ENCODE measurements at regions not wholly inside any gene's neighbourhood (a gene's known extent, or its start where the extent isn't known, plus 50 kb on each side); places are given as distances from the start of the nearest gene placed in this dataset.

GRCh38 chr4:104752337-104752736 is 257.6 kb upstream of the CXXC4 start:
- no peaks in the 10 kb centered on the region for H3K4me1 ChIP-seq (ENCODE audit: control insufficient read depth, insufficient read depth, low read length)
- POLR2A ChIA-PET: no interaction called here
- TF ChIP-seq ZNF350 (tag by site-specific recombination; IDR thresholded peaks at IDR 0.05) (no peak), KLF8 (tag by site-specific recombination; IDR thresholded peaks at IDR 0.05) (no peak), ZNF621 (tag by site-specific recombination; IDR thresholded peaks at IDR 0.05) (no peak), ZNF561 (tag by site-specific recombination; IDR thresholded peaks at IDR 0.05; ENCODE audit: borderline replicate concordance) (no peak), ZNF26 (tag by site-specific recombination; IDR thresholded peaks at IDR 0.05) (no peak), HOXA7 (CRISPR knock-in tag; IDR thresholded peaks at IDR 0.05; ENCODE audit: borderline replicate concordance) (no peak), PRDM2 (tag by site-specific recombination; IDR thresholded peaks at IDR 0.05; ENCODE audit: borderline replicate concordance) (no peak), ZNF248 (tag by site-specific recombination; IDR thresholded peaks at IDR 0.05) (no peak), ZBTB17 (tag by site-specific recombination; IDR thresholded peaks at IDR 0.05) (no peak), MEIS1 (CRISPR knock-in tag; IDR thresholded peaks at IDR 0.05; ENCODE audit: borderline replicate concordance) (no peak), ZNF529 (tag by site-specific recombination; IDR thresholded peaks at IDR 0.05; ENCODE audit: insufficient replicate concordance) (no peak), ZSCAN16 (tag by site-specific recombination; IDR thresholded peaks at IDR 0.05) (no peak), KLF7 (tag by site-specific recombination; IDR thresholded peaks at IDR 0.05; ENCODE audit: borderline replicate concordance) (no peak), GFI1B (tag by site-specific recombination; IDR thresholded peaks at IDR 0.05) (no peak), ZNF211 (tag by site-specific recombination; IDR thresholded peaks at IDR 0.05; ENCODE audit: low read depth) (no peak), ZNF426 (tag by site-specific recombination; IDR thresholded peaks at IDR 0.05) (no peak), ZNF292 (tag by site-specific recombination; IDR thresholded peaks at IDR 0.05; ENCODE audit: borderline replicate concordance, low read depth) (no peak), ZBTB8A (tag by site-specific recombination; IDR thresholded peaks at IDR 0.05) (no peak)
- no peaks in the 10 kb centered on the region for H3K9me3 ChIP-seq (ENCODE audit: control insufficient read depth, insufficient read depth, low read depth, low read length)
- H3K4me3 ChIP-seq (ENCODE audit: low read depth, low read length): no peak overlapping the region
- no peaks in the 10 kb centered on the region for H3K36me3 ChIP-seq (ENCODE audit: control insufficient read depth in 2 of 2, insufficient read depth in 1 of 2, low read length in 2 of 2)
- H3K27ac ChIP-seq (ENCODE audit: extremely low read depth, low read depth, low read length): no peak overlapping the region
- CTCF ChIA-PET: interaction anchor here (0.5 kb wide), 1 partner anchor 17 kb away, joined by 3 read pairs; no protein-coding TSS in a partner anchor

GRCh38 chr4:104756837-104757236 is 262.1 kb upstream of the CXXC4 start:
- H3K4me1 ChIP-seq (ENCODE audit: control insufficient read depth, insufficient read depth, low read length): no peaks in the 10 kb centered on the region
- H3K36me3 ChIP-seq (ENCODE audit: control insufficient read depth in 2 of 2, insufficient read depth in 1 of 2, low read length in 2 of 2): no peaks in the 10 kb centered on the region
- H3K4me3 ChIP-seq (ENCODE audit: low read depth, low read length): no peak overlapping the region
- no peak overlapping the region for H3K27ac ChIP-seq (ENCODE audit: extremely low read depth, low read depth, low read length)
- ChIA-PET CTCF (no interaction called here), POLR2A (no interaction called here)
- no peaks in the 10 kb centered on the region for H3K9me3 ChIP-seq (ENCODE audit: control insufficient read depth, insufficient read depth, low read depth, low read length)
- TF ChIP-seq ZNF548 (tag by site-specific recombination; IDR thresholded peaks at IDR 0.05) (no peak), ZNF202 (tag by site-specific recombination; IDR thresholded peaks at IDR 0.05; ENCODE audit: borderline replicate concordance) (no peak), KLF7 (tag by site-specific recombination; IDR thresholded peaks at IDR 0.05; ENCODE audit: borderline replicate concordance) (no peak), ZNF24 (tag by site-specific recombination; IDR thresholded peaks at IDR 0.05) (no peak), ZNF214 (tag by site-specific recombination; IDR thresholded peaks at IDR 0.05; ENCODE audit: borderline replicate concordance) (no peak), ZNF473 (tag by site-specific recombination; IDR thresholded peaks at IDR 0.05) (no peak), ZNF585B (tag by site-specific recombination; IDR thresholded peaks at IDR 0.05) (no peak), ZNF221 (tag by site-specific recombination; IDR thresholded peaks at IDR 0.05; ENCODE audit: borderline replicate concordance) (no peak), AEBP2 (tag by site-specific recombination; IDR thresholded peaks at IDR 0.05; ENCODE audit: borderline replicate concordance) (no peak), GLI4 (tag by site-specific recombination; IDR thresholded peaks at IDR 0.05) (no peak)

Measured in HEK293 (cell line).